ENCODE measurements at regions not wholly inside any gene's neighbourhood (a gene's known extent, or its start where the extent isn't known, plus 50 kb on each side); places are given as distances from the start of the nearest gene placed in this dataset.

DNA sequence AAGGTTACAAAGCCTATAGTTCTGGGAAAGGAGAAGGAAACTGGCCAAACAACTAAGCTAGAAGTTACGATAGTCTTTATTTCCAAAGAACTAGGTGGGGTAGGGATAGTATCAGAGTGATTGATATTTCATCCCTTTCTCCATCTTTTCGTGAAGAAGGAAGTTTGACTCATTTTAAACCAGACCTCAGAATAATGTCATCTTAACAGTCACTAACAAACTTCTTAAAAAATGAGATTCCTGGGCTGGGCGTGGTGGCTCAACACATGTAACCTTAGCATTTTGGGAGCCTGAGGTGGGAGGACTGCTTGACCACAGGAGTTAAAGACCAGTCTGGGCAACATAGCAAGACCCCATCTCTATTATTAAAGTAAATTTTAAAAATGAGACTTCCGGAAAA is 69.4 kb downstream of the ARL4A start:
- TF ChIP-seq, protein P1, sequence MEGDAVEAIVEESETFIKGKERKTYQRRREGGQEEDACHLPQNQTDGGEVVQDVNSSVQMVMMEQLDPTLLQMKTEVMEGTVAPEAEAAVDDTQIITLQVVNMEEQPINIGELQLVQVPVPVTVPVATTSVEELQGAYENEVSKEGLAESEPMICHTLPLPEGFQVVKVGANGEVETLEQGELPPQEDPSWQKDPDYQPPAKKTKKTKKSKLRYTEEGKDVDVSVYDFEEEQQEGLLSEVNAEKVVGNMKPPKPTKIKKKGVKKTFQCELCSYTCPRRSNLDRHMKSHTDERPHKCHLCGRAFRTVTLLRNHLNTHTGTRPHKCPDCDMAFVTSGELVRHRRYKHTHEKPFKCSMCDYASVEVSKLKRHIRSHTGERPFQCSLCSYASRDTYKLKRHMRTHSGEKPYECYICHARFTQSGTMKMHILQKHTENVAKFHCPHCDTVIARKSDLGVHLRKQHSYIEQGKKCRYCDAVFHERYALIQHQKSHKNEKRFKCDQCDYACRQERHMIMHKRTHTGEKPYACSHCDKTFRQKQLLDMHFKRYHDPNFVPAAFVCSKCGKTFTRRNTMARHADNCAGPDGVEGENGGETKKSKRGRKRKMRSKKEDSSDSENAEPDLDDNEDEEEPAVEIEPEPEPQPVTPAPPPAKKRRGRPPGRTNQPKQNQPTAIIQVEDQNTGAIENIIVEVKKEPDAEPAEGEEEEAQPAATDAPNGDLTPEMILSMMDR (IDR thresholded peaks at IDR 0.05; ENCODE audit: low read length), result no peak
- TF ChIP-seq EZH2 (optimal IDR thresholded peaks at IDR 0.05; ENCODE audit: low read depth, low read length), result no peak
